PC-3 (cell line): ENCODE measurements at regions not wholly inside any gene's neighbourhood (a gene's known extent, or its start where the extent isn't known, plus 50 kb on each side); places are given as distances from the start of the nearest gene placed in this dataset.

ENCODE experiments used
- ATAC-seq: fragments of 200-7000 bp; cut with Tn5 transposase; 2 replicates; pipeline ENCODE4 v1.9.1; 2020; ENCODE audit warnings: mild to moderate bottlenecking, moderate library complexity
- BruUV-seq: library from RNA; stranded (reverse); fragments of 400-500 nt; replicated peaks from 2 replicates; lab custom pipeline; 2021; lab: Mats Ljungman, UMichigan
- CTCF ChIA-PET: fragments of 300-600 bp; sonication (Branson Sonifier 250); formaldehyde crosslinking; loops from one replicate; lab custom pipeline; 2022; ENCODE audit warnings: antibody characterized with exemption; lab: Charles Lee
- POLR2A ChIA-PET: fragments of 300-600 bp; sonication (Branson Sonifier 250); formaldehyde crosslinking; loops from one replicate; lab custom pipeline; 2022; ENCODE audit warnings: antibody characterized with exemption; ENCODE audit not compliant: unreplicated experiment; lab: Charles Lee
- DNase-seq: peaks from one replicate; pipeline ENCODE4 v3.0.0-alpha.2; 2015
- H2AFZ ChIP-seq: fragments of 300-600 bp; sonication (generic); 2 replicates; pipeline ENCODE4 v1.6.0; 2016; ENCODE audit warnings: antibody characterized with exemption, low read length
- H3F3A ChIP-seq: fragments of 300-600 bp; sonication (generic); one replicate; pipeline ENCODE4 v1.6.0; 2017; ENCODE audit warnings: antibody characterized with exemption, low read length, control low read depth, mild to moderate bottlenecking; ENCODE audit not compliant: unreplicated experiment
- H3K27ac ChIP-seq: fragments of 300-600 bp; sonication (generic); 2 replicates; pipeline ENCODE4 v1.5.1; 2016; ENCODE audit warnings: mild to moderate bottlenecking, low read length
- H3K27me3 ChIP-seq: fragments of 300-600 bp; sonication (generic); 2 replicates; pipeline ENCODE4 v1.6.1; 2016; ENCODE audit warnings: low read length, mixed read lengths
- H3K36me3 ChIP-seq: fragments of 300-600 bp; sonication (generic); 2 replicates; pipeline ENCODE4 v1.6.1; 2016; ENCODE audit warnings: low read depth, mixed run types, low read length, mixed read lengths
- H3K4me1 ChIP-seq: fragments of 300-600 bp; sonication (generic); 2 replicates; pipeline ENCODE4 v1.5.1; 2016; ENCODE audit warnings: low read length; ENCODE audit not compliant: insufficient read depth
- H3K4me2 ChIP-seq: fragments of 300-600 bp; sonication (generic); 2 replicates; pipeline ENCODE4 v1.6.0; 2016; ENCODE audit warnings: low read length
- H3K4me3 ChIP-seq: fragments of 300-600 bp; sonication (generic); 2 replicates; pipeline ENCODE4 v1.5.1; 2016; ENCODE audit warnings: mild to moderate bottlenecking, low read length, mixed read lengths
- H3K79me2 ChIP-seq: fragments of 300-600 bp; sonication (generic); 2 replicates; pipeline ENCODE4 v1.6.1; 2017; ENCODE audit warnings: low read length, mixed read lengths
- H3K9ac ChIP-seq: fragments of 300-600 bp; sonication (generic); 2 replicates; pipeline ENCODE4 v1.6.0; 2016; ENCODE audit warnings: mild to moderate bottlenecking, low read length
- H3K9me2 ChIP-seq: fragments of 300-600 bp; sonication (generic); replicated peaks from 2 replicates; pipeline ENCODE4 v1.6.1; 2016; ENCODE audit warnings: mixed run types, low read length, mixed read lengths
- H3K9me3 ChIP-seq: fragments of 300-600 bp; sonication (generic); 2 replicates; pipeline ENCODE4 v1.6.1; 2016; ENCODE audit warnings: low read length, mixed read lengths
- H4K20me1 ChIP-seq: fragments of 300-600 bp; sonication (generic); 2 replicates; pipeline ENCODE4 v1.6.1; 2016; ENCODE audit warnings: low read length, mixed read lengths
- EZH2 ChIP-seq: fragments of 300-600 bp; sonication (generic); IDR thresholded peaks from one replicate; pipeline ENCODE4 v1.6.1; 2017; ENCODE audit warnings: antibody characterized with exemption, mild to moderate bottlenecking, low read length; ENCODE audit not compliant: unreplicated experiment
- EZH2phosphoT487 ChIP-seq: fragments of 300-600 bp; sonication (generic); IDR thresholded peaks from 2 replicates; pipeline ENCODE4 v1.6.1; 2018; ENCODE audit warnings: mild to moderate bottlenecking, antibody characterized with exemption, low read length, borderline replicate concordance
- intact Hi-C: fragments of 100-400 bp; cut with micrococcal nuclease; formaldehyde crosslinking; loops from 2 replicates; pipeline ENCODE4 v1.9.0; 2023
- TF ChIP-seq, protein P1 (sequence below): fragments of 300-600 bp; sonication (generic); conservative IDR thresholded peaks from 2 replicates; pipeline ENCODE4 v1.5.1; 2017; ENCODE audit warnings: antibody characterized with exemption, low read depth, mild to moderate bottlenecking, low read length

DNA sequence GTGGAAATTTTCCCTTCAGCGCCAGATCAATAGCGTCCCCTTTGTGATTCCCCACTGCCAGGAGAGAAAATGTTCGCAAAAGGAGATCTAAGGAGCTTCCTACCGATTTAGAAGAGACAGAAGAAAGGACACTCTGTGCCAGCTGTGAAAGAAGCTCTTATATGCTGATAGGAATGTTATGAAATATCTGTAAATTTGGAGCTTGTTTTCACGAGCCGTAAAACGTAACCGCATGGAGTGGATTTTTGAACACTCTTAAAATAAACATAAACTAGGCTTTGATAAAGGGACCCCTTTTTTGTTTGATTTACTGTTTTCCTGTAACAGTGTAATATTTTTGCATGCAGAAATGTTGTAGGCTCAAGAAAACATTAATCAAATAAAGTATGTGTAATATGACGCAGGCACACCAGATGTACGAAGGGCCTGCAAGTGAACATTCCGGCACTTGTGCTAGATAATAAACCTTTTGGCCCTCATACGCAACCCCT lies 346.8 kb downstream of the ETNK1 start:
- ChIA-PET POLR2A (no interaction called here), CTCF (no interaction called here)
- ATAC-seq (no peak), DNase-seq (no peak)
- Histone ChIP-seq H3K27ac (no peak overlapping the region), H3K4me2 (no peak overlapping the region), H3K36me3 (no peaks in the 10 kb centered on the region), H3K4me3 (no peak overlapping the region), H3K9ac (no peak overlapping the region), H3K79me2 (no peaks in the 10 kb centered on the region), H3K4me1 (no peaks in the 10 kb centered on the region), H4K20me1 (no peaks in the 10 kb centered on the region), H3K9me3 (no peaks in the 10 kb centered on the region), H3K9me2 (no peaks in the 10 kb centered on the region), H3K27me3 (no peaks in the 10 kb centered on the region), H2AFZ (no peak overlapping the region), H3F3A (no peaks in the 10 kb centered on the region)
- no peak for TF ChIP-seq EZH2
- TF ChIP-seq, protein P1, sequence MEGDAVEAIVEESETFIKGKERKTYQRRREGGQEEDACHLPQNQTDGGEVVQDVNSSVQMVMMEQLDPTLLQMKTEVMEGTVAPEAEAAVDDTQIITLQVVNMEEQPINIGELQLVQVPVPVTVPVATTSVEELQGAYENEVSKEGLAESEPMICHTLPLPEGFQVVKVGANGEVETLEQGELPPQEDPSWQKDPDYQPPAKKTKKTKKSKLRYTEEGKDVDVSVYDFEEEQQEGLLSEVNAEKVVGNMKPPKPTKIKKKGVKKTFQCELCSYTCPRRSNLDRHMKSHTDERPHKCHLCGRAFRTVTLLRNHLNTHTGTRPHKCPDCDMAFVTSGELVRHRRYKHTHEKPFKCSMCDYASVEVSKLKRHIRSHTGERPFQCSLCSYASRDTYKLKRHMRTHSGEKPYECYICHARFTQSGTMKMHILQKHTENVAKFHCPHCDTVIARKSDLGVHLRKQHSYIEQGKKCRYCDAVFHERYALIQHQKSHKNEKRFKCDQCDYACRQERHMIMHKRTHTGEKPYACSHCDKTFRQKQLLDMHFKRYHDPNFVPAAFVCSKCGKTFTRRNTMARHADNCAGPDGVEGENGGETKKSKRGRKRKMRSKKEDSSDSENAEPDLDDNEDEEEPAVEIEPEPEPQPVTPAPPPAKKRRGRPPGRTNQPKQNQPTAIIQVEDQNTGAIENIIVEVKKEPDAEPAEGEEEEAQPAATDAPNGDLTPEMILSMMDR = no peak
- no peak for TF ChIP-seq EZH2phosphoT487
- intact Hi-C loops = no loop called here
- no TSS peak for BruUV-seq

DNA sequence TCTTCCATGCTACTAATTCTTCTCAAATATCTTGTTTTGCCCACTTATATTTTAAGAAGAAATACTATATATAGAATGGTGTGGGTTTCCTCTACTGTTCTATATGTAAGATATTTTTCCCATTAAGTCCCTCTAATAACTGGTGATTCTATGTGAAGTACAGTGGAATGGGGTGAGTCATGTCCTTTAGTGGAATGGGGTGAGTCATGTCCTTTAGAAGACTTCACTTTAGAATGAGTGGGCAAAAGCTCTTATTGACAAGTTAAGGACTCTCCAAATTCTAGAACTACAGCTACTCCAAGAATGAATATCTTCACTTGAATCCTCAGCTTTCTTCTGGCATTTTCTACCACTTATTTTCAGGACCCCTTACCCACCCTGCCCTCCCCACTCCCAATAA lies 349.9 kb downstream of the ETNK1 start:
- no peaks in the 10 kb centered on the region for H3K9me2 ChIP-seq
- ChIA-PET POLR2A (no interaction called here), CTCF (no interaction called here)
- TF ChIP-seq EZH2 (no peak), EZH2phosphoT487 (no peak)
- TF ChIP-seq, protein P1 = no peak
- BruUV-seq = no TSS peak
- peak; percentile 45; the same call in 1 of the 2 replicates for ATAC-seq
- no peak overlapping the region for H3K9ac ChIP-seq
- peak; percentile 50 for DNase-seq
- no peak overlapping the region for H2AFZ ChIP-seq
- H3K79me2 ChIP-seq = no peaks in the 10 kb centered on the region
- H3K27ac ChIP-seq = no peak overlapping the region
- H3K27me3 ChIP-seq = no peaks in the 10 kb centered on the region
- intact Hi-C loops = no loop called here
- no peaks in the 10 kb centered on the region for H3K4me1 ChIP-seq
- H3K4me3 ChIP-seq = no peak overlapping the region
- no peak overlapping the region for H3K4me2 ChIP-seq
- no peaks in the 10 kb centered on the region for H3F3A ChIP-seq
- H4K20me1 ChIP-seq = no peaks in the 10 kb centered on the region
- no peaks in the 10 kb centered on the region for H3K9me3 ChIP-seq
- no peaks in the 10 kb centered on the region for H3K36me3 ChIP-seq

DNA sequence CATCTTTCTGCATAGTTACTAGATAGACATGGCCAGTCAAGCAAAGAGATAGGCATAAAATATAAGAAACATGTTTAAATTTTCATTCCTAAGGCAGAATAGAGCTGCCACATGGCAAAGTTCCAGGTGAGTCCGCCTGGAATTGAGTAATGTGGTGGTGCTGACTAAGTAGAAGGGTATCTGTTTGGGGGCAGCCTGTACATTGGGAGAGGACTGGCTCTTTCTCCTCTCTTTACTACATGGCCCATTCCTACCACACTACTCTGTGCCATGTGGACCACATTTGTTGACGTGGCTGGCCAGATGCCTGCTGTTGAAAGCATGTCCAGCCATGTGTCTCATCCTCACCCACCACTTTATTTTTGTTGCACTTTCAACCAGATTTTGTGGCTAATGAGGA lies 354.0 kb downstream of the ETNK1 start:
- peak; percentile 22 for DNase-seq
- H3F3A ChIP-seq = no peaks in the 10 kb centered on the region
- TF ChIP-seq, protein P1 = no peak
- TF ChIP-seq EZH2phosphoT487 (no peak), EZH2 (no peak)
- H3K79me2 ChIP-seq = no peaks in the 10 kb centered on the region
- no peaks in the 10 kb centered on the region for H3K9me3 ChIP-seq
- no peaks in the 10 kb centered on the region for H3K9me2 ChIP-seq
- CTCF ChIA-PET = no interaction called here
- no peak overlapping the region for H2AFZ ChIP-seq
- peaks cover 22% of the 10 kb centered on the region for H3K27me3 ChIP-seq
- no peaks in the 10 kb centered on the region for H3K4me1 ChIP-seq
- ATAC-seq = no peak
- no peak overlapping the region for H3K27ac ChIP-seq
- POLR2A ChIA-PET = no interaction called here
- BruUV-seq = no TSS peak
- intact Hi-C loops = no loop called here
- no peak overlapping the region for H3K4me3 ChIP-seq
- H4K20me1 ChIP-seq = no peaks in the 10 kb centered on the region
- H3K4me2 ChIP-seq = no peak overlapping the region
- no peaks in the 10 kb centered on the region for H3K36me3 ChIP-seq
- H3K9ac ChIP-seq = no peak overlapping the region
